ENCODE measurements at regions not wholly inside any gene's neighbourhood (a gene's known extent, or its start where the extent isn't known, plus 50 kb on each side); places are given as distances from the start of the nearest gene placed in this dataset.

GRCh38 chr2:16156411-16156810 lies 216.1 kb downstream of the MYCN start:
- H3K36me3 ChIP-seq, result no peaks in the 10 kb centered on the region
- intact Hi-C loops (cut with DNase I; ENCODE audit: low total_unique reads), result no loop called here
- TF ChIP-seq POLR2AphosphoS5 (IDR thresholded peaks at IDR 0.05) (no peak), CTCF (IDR thresholded peaks at IDR 0.05 in 8 of 11, conservative IDR thresholded peaks at IDR 0.05 in 3 of 11) (no peak), POLR2A (IDR thresholded peaks at IDR 0.05) (no peak)
- H3K4me1 ChIP-seq, result peaks cover 0 to 6% (median 0%) of the 10 kb centered on the region in 6 donors
- no peak overlapping the region for H3K4me3 ChIP-seq
- WGBS, 5 donors, result 89 to 95% (median 93%) methylated on average over 3 of the region's 3 CpGs
- H3K27ac ChIP-seq, result no peak overlapping the region
- DNase-seq, result no peak
- no peaks in the 10 kb centered on the region for H3K27me3 ChIP-seq (replicated peaks in 1 of 7)
- H3K9me3 ChIP-seq, result peaks cover 0 to 3% (median 0%) of the 10 kb centered on the region in 8 donors

- H3K27me3 ChIP-seq (replicated peaks in 1 of 7), result no peaks in the 10 kb centered on the region
- WGBS, 5 donors, result 22 to 39% (median 35%) methylated on average over 6 of the region's 6 CpGs
- intact Hi-C loops (cut with DNase I; ENCODE audit: low total_unique reads), result no loop called here
- H3K27ac ChIP-seq, result peak overlapping the region in 1 of 8 donors; percentile 7
- no peak for DNase-seq
- H3K4me3 ChIP-seq, result no peak overlapping the region
- TF ChIP-seq CTCF (IDR thresholded peaks at IDR 0.05 in 8 of 11, conservative IDR thresholded peaks at IDR 0.05 in 3 of 11) (no peak), POLR2A (IDR thresholded peaks at IDR 0.05) (no peak), POLR2AphosphoS5 (IDR thresholded peaks at IDR 0.05) (no peak)
- H3K4me1 ChIP-seq, result peaks cover 0 to 6% (median 0%) of the 10 kb centered on the region in 6 donors
- H3K36me3 ChIP-seq, result no peaks in the 10 kb centered on the region
- peaks cover 0 to 3% (median 0%) of the 10 kb centered on the region in 8 donors for H3K9me3 ChIP-seq
These were observed 215.4 kb downstream of the MYCN start for GRCh38 chr2:16155766-16156165.

GRCh38 chr2:16155366-16155765 lies 215.0 kb downstream of the MYCN start:
- intact Hi-C loops (cut with DNase I; ENCODE audit: low total_unique reads), result no loop called here
- WGBS, 5 donors, result 58 to 75% (median 70%) methylated on average over 5 of the region's 5 CpGs
- DNase-seq, result no peak
- Histone ChIP-seq H3K27ac (peak overlapping the region in 1 of 8 donors; percentile 7), H3K4me1 (peaks cover 0 to 6% (median 0%) of the 10 kb centered on the region in 6 donors), H3K36me3 (no peaks in the 10 kb centered on the region), H3K9me3 (peaks cover 0 to 3% (median 0%) of the 10 kb centered on the region in 8 donors), H3K27me3 (replicated peaks in 1 of 7) (no peaks in the 10 kb centered on the region), H3K4me3 (no peak overlapping the region)
- no peak for TF ChIP-seq POLR2A (IDR thresholded peaks at IDR 0.05)
- no peak for TF ChIP-seq POLR2AphosphoS5 (IDR thresholded peaks at IDR 0.05)
- no peak for TF ChIP-seq CTCF (IDR thresholded peaks at IDR 0.05 in 8 of 11, conservative IDR thresholded peaks at IDR 0.05 in 3 of 11)

GRCh38 chr2:16154501-16155280 lies 214.3 kb downstream of the MYCN start:
- 79 to 93% (median 88%) methylated on average over 4 of the region's 4 CpGs for WGBS, 5 donors
- peak overlapping the region in 1 of 8 donors; percentile 7 for H3K27ac ChIP-seq
- H3K4me1 ChIP-seq, result peaks cover 0 to 6% (median 0%) of the 10 kb centered on the region in 6 donors
- intact Hi-C loops (cut with DNase I; ENCODE audit: low total_unique reads), result no loop called here
- H3K36me3 ChIP-seq, result no peaks in the 10 kb centered on the region
- no peak overlapping the region for H3K4me3 ChIP-seq
- H3K27me3 ChIP-seq (replicated peaks in 1 of 7), result no peaks in the 10 kb centered on the region
- peaks cover 0 to 3% (median 0%) of the 10 kb centered on the region in 8 donors for H3K9me3 ChIP-seq
- DNase-seq, result no peak
- TF ChIP-seq CTCF (IDR thresholded peaks at IDR 0.05 in 8 of 11, conservative IDR thresholded peaks at IDR 0.05 in 3 of 11), result no peak
